H9 (cell line): ENCODE measurements at regions not wholly inside any gene's neighbourhood (a gene's known extent, or its start where the extent isn't known, plus 50 kb on each side); places are given as distances from the start of the nearest gene placed in this dataset.
"Not testable (repeated sequence)": the region's sequence is repeated elsewhere in the genome, so short reads cannot be mapped to it uniquely, and the experiment has no call there.

Experiments used
- DNase-seq: peaks from one replicate; pipeline ENCODE4 v3.0.0-alpha.2; 2017
- H2AFZ ChIP-seq: one replicate; pipeline ENCODE4 v1.6.1; 2013; ENCODE audit warnings: mild to moderate bottlenecking, low read length, control low read depth, moderate library complexity
- H2AK5ac ChIP-seq: 2 replicates; pipeline ENCODE4 v1.6.1; 2013; ENCODE audit warnings: low read length, control low read depth, mixed read lengths; ENCODE audit not compliant: insufficient read length
- H2BK120ac ChIP-seq: one replicate; pipeline ENCODE4 v1.6.1; 2013; ENCODE audit warnings: low read depth, mild to moderate bottlenecking, low read length, control low read depth, inconsistent platforms; ENCODE audit not compliant: poor library complexity, severe bottlenecking
- H2BK12ac ChIP-seq: 2 replicates; pipeline ENCODE4 v1.6.1; 2013; ENCODE audit warnings: low read length, control low read depth, mixed read lengths, low read depth; ENCODE audit not compliant: insufficient read length
- H2BK15ac ChIP-seq: 2 replicates; pipeline ENCODE4 v1.6.1; 2013; ENCODE audit warnings: low read depth, low read length, control low read depth
- H2BK20ac ChIP-seq: one replicate; pipeline ENCODE4 v1.6.1; 2013; ENCODE audit warnings: low read depth, mild to moderate bottlenecking, low read length, control low read depth, inconsistent platforms; ENCODE audit not compliant: poor library complexity, severe bottlenecking
- H2BK5ac ChIP-seq: 2 replicates; pipeline ENCODE4 v1.6.1; 2013; ENCODE audit warnings: low read length, control low read depth, mixed read lengths; ENCODE audit not compliant: insufficient read length
- H3K14ac ChIP-seq: 2 replicates; pipeline ENCODE4 v1.6.1; 2013; ENCODE audit warnings: low read length, control low read depth; ENCODE audit not compliant: insufficient read depth
- H3K18ac ChIP-seq: 2 replicates; pipeline ENCODE4 v1.6.1; 2013; ENCODE audit warnings: low read depth, mild to moderate bottlenecking, mixed read lengths, low read length, control low read depth; ENCODE audit not compliant: insufficient read length
- H3K23ac ChIP-seq: 2 replicates; pipeline ENCODE4 v1.6.1; 2013; ENCODE audit warnings: low read length, control low read depth, mixed read lengths, low read depth; ENCODE audit not compliant: insufficient read length
- H3K23me2 ChIP-seq: 2 replicates; pipeline ENCODE4 v1.6.1; 2013; ENCODE audit warnings: low read depth, mild to moderate bottlenecking, mixed read lengths, low read length, control low read depth; ENCODE audit not compliant: insufficient read length, poor library complexity, severe bottlenecking
- H3K27ac ChIP-seq: 2 replicates; pipeline ENCODE4 v1.5.1; 2013; ENCODE audit warnings: low read length, control low read depth, mixed read lengths, low read depth; ENCODE audit not compliant: insufficient read length
- H3K27me3 ChIP-seq: 2 replicates; pipeline ENCODE4 v1.6.1; 2013; ENCODE audit warnings: low read length, control low read depth, inconsistent platforms; ENCODE audit not compliant: insufficient read depth
- H3K4ac ChIP-seq: 2 replicates; pipeline ENCODE4 v1.6.1; 2013; ENCODE audit warnings: low read depth, mild to moderate bottlenecking, control low read depth, inconsistent platforms, low read length, moderate library complexity
- H3K4me1 ChIP-seq: 2 replicates; pipeline ENCODE4 v1.6.1; 2013; ENCODE audit warnings: low read length, control low read depth, inconsistent platforms; ENCODE audit not compliant: insufficient read depth
- H3K4me2 ChIP-seq: 2 replicates; pipeline ENCODE4 v1.6.1; 2013; ENCODE audit warnings: low read length, control low read depth, mixed read lengths; ENCODE audit not compliant: insufficient read length, insufficient read depth
- H3K56ac ChIP-seq: 2 replicates; pipeline ENCODE4 v1.6.1; 2013; ENCODE audit warnings: low read depth, mild to moderate bottlenecking, mixed read lengths, low read length, control low read depth; ENCODE audit not compliant: insufficient read length
- H3K79me1 ChIP-seq: 2 replicates; pipeline ENCODE4 v1.6.1; 2013; ENCODE audit warnings: low read depth, mild to moderate bottlenecking, moderate library complexity, low read length, control low read depth, inconsistent platforms; ENCODE audit not compliant: insufficient read depth, poor library complexity, severe bottlenecking
- H3K79me2 ChIP-seq: 2 replicates; pipeline ENCODE4 v1.6.1; 2013; ENCODE audit warnings: low read length, control low read depth, inconsistent platforms; ENCODE audit not compliant: insufficient read depth
- H3K9ac ChIP-seq: 2 replicates; pipeline ENCODE4 v1.6.1; 2013; ENCODE audit warnings: low read length, control low read depth, mixed read lengths; ENCODE audit not compliant: insufficient read length; ENCODE audit errors: extremely low read depth
- H3K9me3 ChIP-seq: one replicate; pipeline ENCODE4 v1.6.1; 2013; ENCODE audit warnings: low read depth, low read length, inconsistent platforms; ENCODE audit not compliant: control insufficient read depth
- H3T11ph ChIP-seq: one replicate; pipeline ENCODE4 v1.6.1; 2013; ENCODE audit warnings: mild to moderate bottlenecking, low read length, control low read depth, inconsistent platforms
- H4K20me1 ChIP-seq: one replicate; pipeline ENCODE4 v1.6.1; 2013; ENCODE audit not compliant: control insufficient read depth, insufficient read length, insufficient read depth
- H4K5ac ChIP-seq: 2 replicates; pipeline ENCODE4 v1.6.1; 2013; ENCODE audit warnings: low read depth, mild to moderate bottlenecking, mixed read lengths, low read length, control low read depth; ENCODE audit not compliant: insufficient read length
- H4K8ac ChIP-seq: replicated peaks from 2 replicates; pipeline ENCODE4 v1.6.1; 2013; ENCODE audit warnings: low read length, control low read depth, mixed read lengths, low read depth; ENCODE audit not compliant: insufficient read length
- H4K91ac ChIP-seq: 2 replicates; pipeline ENCODE4 v1.6.1; 2013; ENCODE audit warnings: low read depth, mild to moderate bottlenecking, moderate library complexity, mixed read lengths, low read length, control low read depth; ENCODE audit not compliant: insufficient read length
- H3K27ac Mint-ChIP-seq, 3 experiments: 2 replicates in 2 of 3; 3 replicates in 1 of 3; pipeline ENCODE4 v1.8.0; 2020 to 2021; ENCODE audit warnings: mixed read lengths in 3 of 3, mild to moderate bottlenecking in 1 of 3, moderate library complexity in 1 of 3
- H3K27me3 Mint-ChIP-seq: 2 replicates; pipeline ENCODE4 v1.8.0; 2021; ENCODE audit warnings: low read depth, mild to moderate bottlenecking, moderate library complexity, mixed read lengths
- H3K36me3 Mint-ChIP-seq, 3 experiments: 2 replicates in 2 of 3; 3 replicates in 1 of 3; pipeline ENCODE4 v1.8.0; 2020 to 2021; ENCODE audit warnings: low read depth in 3 of 3, mixed read lengths in 3 of 3; ENCODE audit not compliant: insufficient read depth in 1 of 3
- H3K4me1 Mint-ChIP-seq, 2 experiments: 2 replicates each; pipeline ENCODE4 v1.8.0; 2020; ENCODE audit warnings: mixed read lengths in 2 of 2
- H3K4me3 Mint-ChIP-seq, 2 experiments: 2 replicates in 1 of 2; 3 replicates in 1 of 2; pipeline ENCODE4 v1.8.0; 2020 to 2021; ENCODE audit warnings: mild to moderate bottlenecking in 2 of 2, mixed read lengths in 2 of 2, moderate library complexity in 1 of 2
- H3K9me3 Mint-ChIP-seq, 2 experiments: 2 replicates in 1 of 2; 3 replicates in 1 of 2; pipeline ENCODE4 v1.8.0; 2020; ENCODE audit warnings: mild to moderate bottlenecking in 2 of 2, mixed read lengths in 2 of 2, moderate library complexity in 1 of 2
- WGBS: extraction: QIAGEN DNeasy Blood & Tissue Kit; methylation state at CpG from one replicate; pipeline ENCODE4 v1.1.7; 2013; ENCODE audit warnings: missing lambda C conversion rate, low lambda C conversion rate, mixed read lengths; ENCODE audit not compliant: insufficient read length; ENCODE audit errors: extremely low coverage; 5-methylcytosine and 5-hydroxymethylcytosine counted together

DNA sequence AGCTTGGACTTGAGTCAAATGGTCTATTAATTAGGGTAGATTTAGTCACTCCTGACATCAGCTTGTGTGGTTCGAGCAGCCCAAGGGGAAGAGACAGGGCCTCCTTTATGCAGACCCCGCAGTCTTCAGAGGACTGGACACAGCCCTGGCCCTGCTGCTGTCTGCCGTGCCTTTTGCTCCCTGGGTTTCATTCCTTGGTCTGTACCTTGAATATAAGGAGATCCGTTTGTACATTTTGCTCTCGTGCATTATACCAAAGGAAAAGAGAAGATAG is 119.4 kb upstream of the FAM20C start:
- H2BK12ac ChIP-seq, H3K9me3 Mint-ChIP-seq, H3K9me3 ChIP-seq, H4K5ac ChIP-seq, H3K79me2 ChIP-seq, H3K4me1 Mint-ChIP-seq, H3K79me1 ChIP-seq, H3K27me3 Mint-ChIP-seq, H3K27ac ChIP-seq, H2BK5ac ChIP-seq, H2BK15ac ChIP-seq, H3K27ac Mint-ChIP-seq, H3K4me2 ChIP-seq, H3K9ac ChIP-seq, H3K36me3 Mint-ChIP-seq, H4K20me1 ChIP-seq, H3K4ac ChIP-seq, H3K4me1 ChIP-seq, H3K4me3 Mint-ChIP-seq, H4K91ac ChIP-seq, H3K23me2 ChIP-seq, H3K27me3 ChIP-seq, H3K23ac ChIP-seq, H3K56ac ChIP-seq, H4K8ac ChIP-seq, H3T11ph ChIP-seq, H3K14ac ChIP-seq, DNase-seq, H2AK5ac ChIP-seq, H3K18ac ChIP-seq, H2BK20ac ChIP-seq, H2AFZ ChIP-seq, H2BK120ac ChIP-seq: not testable (repeated sequence)
- WGBS, result no CpG with 5 or more reads among the region's 5 CpGs

DNA sequence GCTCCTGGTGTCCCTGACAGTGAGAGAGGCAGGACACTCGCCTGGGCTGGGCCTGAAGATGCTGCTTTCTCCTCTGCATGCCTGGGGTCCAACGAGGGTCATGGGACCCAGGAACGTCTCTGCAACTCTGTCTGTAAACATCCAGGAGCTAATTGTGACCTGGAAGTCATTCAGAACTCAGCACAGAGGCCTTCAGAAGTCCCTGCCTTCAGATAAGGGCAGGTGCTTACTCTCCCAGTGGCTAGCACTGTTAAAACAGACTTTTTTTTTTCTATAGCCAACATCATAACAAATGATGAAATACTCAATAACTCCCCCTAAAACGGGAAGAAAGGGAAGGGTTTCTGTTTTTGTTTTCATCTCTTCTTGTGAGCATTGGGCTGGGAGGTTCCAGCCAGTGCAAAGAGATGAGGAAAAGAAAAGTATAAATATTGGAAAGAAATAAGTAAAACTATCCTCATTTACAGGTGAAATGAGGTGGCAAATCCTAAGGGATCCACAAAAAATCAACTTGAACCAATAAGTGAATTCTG is 118.3 kb upstream of the FAM20C start:
- H3K4ac ChIP-seq, H3K9me3 Mint-ChIP-seq, H3K4me1 ChIP-seq, H4K5ac ChIP-seq, H4K8ac ChIP-seq, H3K79me1 ChIP-seq, H3K23me2 ChIP-seq, H2BK120ac ChIP-seq, H4K91ac ChIP-seq, H3K27me3 Mint-ChIP-seq, H2AFZ ChIP-seq, H3K27ac ChIP-seq, DNase-seq, H2AK5ac ChIP-seq, H3K79me2 ChIP-seq, H3K36me3 Mint-ChIP-seq, H3K23ac ChIP-seq, H2BK12ac ChIP-seq, H4K20me1 ChIP-seq, H3K27me3 ChIP-seq, H3K27ac Mint-ChIP-seq, H2BK20ac ChIP-seq, H3K4me2 ChIP-seq, H2BK15ac ChIP-seq, H3K4me3 Mint-ChIP-seq, H3K4me1 Mint-ChIP-seq, H3K56ac ChIP-seq, H3K9ac ChIP-seq, H3T11ph ChIP-seq, H3K9me3 ChIP-seq, H3K14ac ChIP-seq, H3K18ac ChIP-seq, H2BK5ac ChIP-seq: not testable (repeated sequence)
- WGBS, result no CpG with 5 or more reads among the region's 4 CpGs

DNA sequence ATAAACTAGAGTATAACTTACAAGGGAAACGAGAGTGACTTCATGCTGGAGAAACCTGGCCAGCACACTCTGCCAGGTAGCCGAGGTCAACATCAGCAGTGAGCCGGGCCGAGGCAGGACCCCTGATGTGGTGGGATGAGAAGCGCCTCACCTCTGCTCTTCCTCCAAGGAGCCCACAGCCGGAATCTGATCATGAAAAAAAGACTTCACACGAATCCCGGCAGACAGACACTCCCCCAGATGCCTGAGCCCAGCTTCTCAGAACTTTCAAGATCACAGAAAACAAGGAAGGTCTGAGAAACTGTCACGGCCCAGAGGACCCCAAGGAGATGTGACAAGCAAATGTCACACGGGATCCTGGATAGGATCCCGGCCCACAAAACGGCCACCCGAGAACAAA is 116.9 kb upstream of the FAM20C start:
- not testable (repeated sequence) for H2AK5ac ChIP-seq, H2BK120ac ChIP-seq, H3K36me3 Mint-ChIP-seq, H3K27ac ChIP-seq, H4K20me1 ChIP-seq, H4K91ac ChIP-seq, H3K4me1 Mint-ChIP-seq, H3K4ac ChIP-seq, H3K27me3 ChIP-seq, H3K23ac ChIP-seq, H3K4me2 ChIP-seq, DNase-seq, H3K27ac Mint-ChIP-seq, H3K79me2 ChIP-seq, H3K9me3 ChIP-seq, H3K9ac ChIP-seq, H3K27me3 Mint-ChIP-seq, H3K9me3 Mint-ChIP-seq, H3K18ac ChIP-seq, H2BK20ac ChIP-seq, H4K8ac ChIP-seq, H3T11ph ChIP-seq, H3K56ac ChIP-seq, H3K4me1 ChIP-seq, H3K14ac ChIP-seq, H3K4me3 Mint-ChIP-seq, H2BK5ac ChIP-seq, H4K5ac ChIP-seq, H2BK12ac ChIP-seq, H2AFZ ChIP-seq, H3K79me1 ChIP-seq, H2BK15ac ChIP-seq, H3K23me2 ChIP-seq
- no CpG with 5 or more reads among the region's 13 CpGs for WGBS
